T-helper 2 cell (primary cell): ENCODE measurements at regions not wholly inside any gene's neighbourhood (a gene's known extent, or its start where the extent isn't known, plus 50 kb on each side); places are given as distances from the start of the nearest gene placed in this dataset.
A peak's percentile ranks its signal among the peaks of the same experiment; 100 is the strongest.
"Not testable (repeated sequence)": the region's sequence is repeated elsewhere in the genome, so short reads cannot be mapped to it uniquely, and the experiment has no call there.

ENCODE experiments used
- DNase-seq, 5 experiments: peaks; one replicate each; pipeline versions ENCODE4 v3.0.0 to v3.0.0-alpha.2; 2012 to 2022

DNA sequence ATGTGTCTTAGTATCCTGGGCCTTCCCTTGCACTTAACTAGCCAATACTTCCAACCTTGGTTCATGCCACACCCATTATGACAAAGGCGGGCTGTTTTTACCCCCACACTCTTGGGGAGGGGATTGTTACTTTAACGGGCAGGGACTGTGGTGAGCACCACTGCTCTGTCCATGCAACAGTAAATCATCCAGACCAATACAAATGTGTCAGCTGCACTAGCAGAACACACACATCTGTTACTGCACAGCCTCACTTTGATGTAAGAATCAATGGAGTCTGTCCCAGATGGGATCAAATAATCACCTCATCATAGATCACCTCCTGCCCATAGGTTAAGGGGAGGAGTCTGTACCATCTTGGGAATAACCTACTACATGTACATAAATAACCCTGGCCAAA is 58.1 kb downstream of the NPAP1 start:
- no peak for DNase-seq

DNA sequence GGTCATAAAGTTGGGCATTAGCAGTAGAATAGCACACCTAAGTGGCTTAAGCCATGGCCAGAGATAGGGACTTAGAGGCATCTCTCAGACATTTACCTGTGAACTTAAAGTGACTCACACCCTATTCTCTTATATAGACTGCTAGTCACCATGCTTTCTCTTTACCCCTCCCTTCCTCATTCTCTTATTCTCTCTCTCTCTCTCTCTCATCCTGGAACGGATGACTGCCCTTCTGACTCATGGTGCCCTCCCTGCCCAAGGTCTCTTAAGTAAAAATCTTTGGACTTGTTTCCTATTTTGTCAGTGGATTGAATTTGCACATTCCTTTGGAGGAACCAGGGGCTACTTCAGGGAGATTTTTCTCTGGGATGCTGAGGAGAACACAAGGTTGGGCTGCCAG is 58.8 kb downstream of the NPAP1 start:
- no peak for DNase-seq

GRCh38 chr15:24745290-24745689 is 69.7 kb downstream of the NPAP1 start:
- no peak for DNase-seq

DNA sequence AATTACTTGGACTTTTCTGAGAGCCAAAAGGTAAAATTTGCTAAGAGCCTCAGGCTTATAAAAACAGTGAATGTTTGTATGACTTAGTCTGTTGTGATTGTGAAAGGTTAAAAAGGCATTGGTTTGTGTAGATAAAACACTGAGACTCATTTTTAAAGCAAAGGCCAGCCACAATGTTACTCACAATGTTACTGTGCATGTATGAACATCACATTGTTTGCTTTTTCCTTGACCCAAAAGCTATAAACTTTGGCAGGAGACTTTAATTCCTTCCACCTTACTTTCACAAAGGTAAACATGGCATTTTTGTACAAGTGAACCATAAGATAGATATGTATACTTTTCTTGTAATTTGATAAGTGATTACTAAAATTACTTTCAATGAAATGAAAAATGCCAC is 70.5 kb downstream of the NPAP1 start:
- DNase-seq, result no peak

GRCh38 chr15:24747376-24747775 is 71.8 kb downstream of the NPAP1 start:
- no peak for DNase-seq

DNA sequence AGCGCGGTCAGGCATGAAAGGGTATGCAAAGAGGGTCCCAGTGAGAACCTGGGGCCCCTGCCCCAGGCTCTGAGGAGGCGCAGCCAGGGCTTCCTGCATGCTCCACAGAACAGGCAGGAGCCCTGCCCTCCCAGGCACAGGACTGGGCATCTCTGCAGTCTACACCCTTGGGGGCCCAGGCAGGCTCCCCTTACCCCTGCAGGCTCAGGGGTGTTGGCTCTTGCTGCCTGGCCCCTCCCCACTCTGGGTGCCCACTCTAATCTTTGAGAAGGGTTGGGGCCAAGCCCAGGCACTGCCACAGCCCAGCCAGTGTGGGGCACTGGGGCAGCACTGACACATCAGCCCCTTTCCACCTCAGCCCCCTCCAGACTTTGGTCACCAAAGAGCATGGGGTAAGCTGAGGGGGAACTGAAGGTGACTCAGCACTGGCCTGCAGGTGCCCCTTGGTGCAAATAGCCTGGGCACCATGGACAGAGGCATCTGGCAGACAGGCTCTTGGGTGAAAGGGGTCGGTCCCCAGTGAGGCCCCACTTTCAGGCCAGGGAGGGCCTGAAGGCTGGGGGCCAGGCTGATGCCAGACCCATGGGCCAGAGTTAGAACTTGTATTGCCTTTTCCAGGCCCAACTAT is 73.4 kb downstream of the NPAP1 start:
- no peak for DNase-seq

DNA sequence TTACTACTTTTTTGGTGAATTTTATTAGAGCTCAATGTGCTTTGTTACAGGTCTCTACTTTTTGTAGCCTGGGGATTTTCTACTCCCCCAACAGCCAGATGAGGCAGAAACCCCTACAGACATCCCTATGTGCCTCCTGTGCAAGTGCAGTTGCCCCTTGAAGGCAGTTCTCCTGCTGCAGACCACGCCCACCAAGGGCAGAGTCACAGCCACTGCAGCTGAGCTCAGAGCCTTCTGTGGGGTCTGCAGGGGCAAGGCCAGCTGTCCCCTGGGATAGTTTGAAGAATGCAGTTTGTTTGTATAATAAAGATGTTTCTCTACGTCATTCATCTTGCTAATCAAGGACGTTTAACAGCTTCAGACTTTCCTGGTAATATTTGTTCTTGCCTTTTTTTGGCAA is 76.8 kb downstream of the NPAP1 start:
- DNase-seq, result no peak

DNA sequence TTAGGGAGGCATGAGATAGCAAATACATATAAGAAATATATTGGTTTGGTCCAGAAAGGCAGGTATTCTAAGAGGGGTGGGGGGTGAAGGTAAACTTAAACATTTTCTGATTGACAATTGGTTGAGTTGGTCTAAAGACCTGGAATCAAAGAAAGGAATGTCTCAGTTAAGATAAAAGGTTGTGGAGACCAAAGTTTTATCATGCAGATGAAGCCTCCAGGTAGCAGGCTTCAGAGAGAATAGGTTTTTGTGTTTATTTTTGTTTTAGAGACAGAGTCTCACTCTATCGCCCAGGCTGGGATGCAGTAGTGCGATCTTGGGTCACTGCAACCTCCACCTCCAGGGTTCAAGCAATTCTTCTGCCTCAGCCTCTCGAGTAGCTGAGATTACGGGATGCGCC is 80.5 kb downstream of the NPAP1 start:
- no peak for DNase-seq

GRCh38 chr15:24760066-24760465 is 84.5 kb downstream of the NPAP1 start:
- DNase-seq, result no peak

DNA sequence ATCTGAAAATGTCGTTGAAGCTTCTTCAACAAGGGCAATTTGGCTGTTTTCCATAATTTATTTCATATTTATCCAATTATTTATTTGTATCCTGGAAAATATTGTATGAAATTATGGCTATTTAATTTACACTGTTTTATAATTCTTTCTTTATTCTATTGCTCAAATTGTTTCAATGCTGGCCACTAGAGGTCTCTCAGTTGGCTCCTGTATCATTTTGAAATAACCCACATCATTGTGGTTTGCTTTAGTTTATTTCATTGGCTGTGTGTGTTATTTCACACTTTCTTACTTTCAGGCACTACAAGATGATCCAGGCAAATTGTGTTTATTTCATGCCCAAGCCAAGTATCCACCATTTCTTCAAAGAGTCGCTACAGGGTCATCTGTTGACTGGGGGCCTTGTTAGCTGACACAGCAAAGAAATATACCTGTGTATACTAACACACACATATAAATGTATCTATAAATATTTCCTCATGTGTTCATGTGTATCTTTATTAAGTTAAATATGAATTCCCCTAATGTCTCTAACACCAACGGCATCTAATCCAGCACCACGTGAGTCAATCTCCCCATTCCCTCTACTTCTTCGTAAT is 86.2 kb downstream of the NPAP1 start:
- DNase-seq, result no peak

GRCh38 chr15:24763891-24764290 is 88.3 kb downstream of the NPAP1 start:
- DNase-seq, result no peak

DNA sequence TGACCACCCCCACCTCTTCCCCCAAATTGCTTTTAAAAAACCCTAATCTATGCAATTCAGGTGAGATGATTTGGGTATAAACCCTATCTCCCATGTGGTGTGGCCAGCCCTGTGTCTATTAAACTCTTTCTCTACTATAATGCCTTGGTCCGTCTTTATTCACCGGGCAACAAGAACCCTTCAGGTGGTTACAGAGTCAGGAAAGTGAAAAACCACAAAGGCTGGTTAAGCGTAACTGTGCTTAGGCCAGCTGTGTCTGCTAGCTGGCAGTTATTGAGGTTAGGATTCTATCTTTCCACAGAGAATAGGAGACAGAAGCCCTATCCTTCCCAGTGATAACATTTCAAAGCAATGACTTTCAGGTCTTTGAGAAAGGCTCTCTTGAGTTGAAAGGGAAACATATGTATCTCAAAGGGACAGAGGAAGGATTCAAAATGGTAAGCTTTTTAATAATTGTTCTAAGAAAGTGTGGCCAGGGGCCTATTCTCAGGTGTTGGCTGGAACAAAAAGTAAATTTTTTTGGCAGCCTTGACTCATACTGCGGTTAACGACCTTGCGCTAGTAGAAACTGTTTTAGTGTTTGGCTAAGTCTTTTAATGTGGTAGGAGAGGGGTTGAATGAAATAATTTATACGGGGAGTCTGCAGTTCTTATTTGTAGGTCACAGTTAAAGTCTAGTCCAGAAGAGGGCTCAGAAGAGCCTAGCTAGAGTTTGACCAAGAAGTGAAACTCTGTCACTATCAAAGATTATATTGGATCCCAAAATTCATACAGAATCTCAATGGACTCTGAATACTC is 89.0 kb downstream of the NPAP1 start:
- DNase-seq, result no peak

DNA sequence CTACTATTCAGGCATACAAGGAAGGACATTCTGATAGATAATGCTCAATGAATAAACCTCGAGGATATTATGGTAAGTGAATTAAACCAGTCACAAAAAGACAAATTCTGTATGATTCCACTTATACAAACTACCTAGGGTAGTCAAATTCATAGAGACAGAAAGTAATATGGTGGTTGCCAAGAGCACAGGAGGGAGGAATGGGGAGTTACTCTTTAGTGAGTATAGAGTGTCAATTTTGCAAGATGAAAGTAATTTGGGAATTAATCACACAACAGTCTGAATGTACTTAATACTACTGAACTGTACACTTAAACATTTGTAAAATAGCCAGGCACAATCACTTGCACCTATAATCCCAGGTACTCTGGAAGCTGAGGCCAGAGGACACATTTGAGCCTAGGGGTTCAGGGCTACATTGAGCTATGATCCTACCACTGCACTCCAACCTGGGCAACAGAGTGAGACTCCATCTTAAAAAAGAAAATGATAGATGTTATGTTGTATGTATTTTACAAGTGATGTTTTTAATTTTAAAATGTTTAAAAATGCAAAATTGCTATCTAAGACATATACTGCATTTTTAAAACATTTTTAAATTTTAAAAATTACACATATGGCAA is 91.0 kb downstream of the NPAP1 start:
- no peak for DNase-seq

DNA sequence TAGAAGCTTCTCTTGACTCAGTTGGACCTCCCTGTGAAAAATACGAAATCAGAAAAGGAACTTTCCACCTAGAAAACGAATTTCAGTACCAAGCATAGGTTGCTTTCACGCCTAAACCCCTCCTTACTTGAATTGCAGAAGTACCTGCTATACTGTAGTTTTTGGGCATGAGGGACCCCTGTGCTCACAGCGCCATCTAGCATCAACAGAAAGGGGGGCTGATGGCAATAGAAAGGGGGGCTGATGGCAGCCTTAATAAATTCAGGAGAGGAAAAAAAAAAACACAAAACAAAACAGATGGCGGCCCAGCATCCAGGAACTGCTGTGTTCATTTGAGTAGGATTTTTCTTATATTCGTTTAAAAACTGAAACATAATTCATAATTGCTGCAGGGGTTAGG is 96.7 kb downstream of the NPAP1 start:
- no peak for DNase-seq

DNA sequence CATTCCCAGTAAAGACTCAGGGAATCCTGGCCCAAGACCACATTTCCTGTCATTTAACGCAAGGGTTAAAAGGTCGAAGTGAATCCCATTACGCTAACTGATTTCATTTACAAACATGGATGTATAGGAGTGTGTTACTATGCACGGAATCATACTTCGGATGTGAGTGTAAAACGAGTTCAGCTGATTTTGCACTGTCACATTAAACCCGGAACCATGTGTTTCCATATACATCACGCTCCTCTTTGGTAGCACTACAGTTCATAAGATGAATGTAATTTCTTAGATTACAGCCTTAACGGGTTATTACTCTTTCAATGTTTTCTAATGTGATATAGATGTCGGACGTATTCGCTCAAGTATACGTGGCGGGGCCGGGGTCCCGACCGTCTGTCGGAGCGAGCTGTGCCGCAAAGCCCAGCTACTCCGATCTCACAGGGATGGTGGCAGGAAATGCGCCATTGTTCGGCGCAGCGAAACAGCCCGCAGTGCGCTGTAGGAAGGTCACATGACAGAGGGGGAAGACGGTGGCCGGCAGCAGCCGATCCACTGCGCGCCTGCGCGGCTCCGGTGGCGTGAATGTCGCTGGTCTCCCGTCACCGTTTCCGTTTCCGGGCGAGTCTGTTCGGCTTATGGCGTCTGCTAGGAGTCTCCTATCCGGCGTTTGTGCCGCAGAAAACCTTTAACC is 97.3 kb downstream of the NPAP1 start:
- peak in 4 of 5 experiments; percentile 34 to 87 (median 53) for DNase-seq

- DNase-seq, result no peak
These were observed 101.7 kb downstream of the NPAP1 start for GRCh38 chr15:24777307-24777706.

GRCh38 chr15:24784506-24784905 is 108.9 kb downstream of the NPAP1 start:
- DNase-seq, result no peak

GRCh38 chr15:24786347-24786746 is 110.8 kb downstream of the NPAP1 start:
- DNase-seq, result no peak

GRCh38 chr15:24802624-24803023 is 127.0 kb downstream of the NPAP1 start:
- not testable (repeated sequence) for DNase-seq

- DNase-seq, result no peak
These were observed 135.1 kb upstream of the SNRPN start for GRCh38 chr15:24819680-24820079.

DNA sequence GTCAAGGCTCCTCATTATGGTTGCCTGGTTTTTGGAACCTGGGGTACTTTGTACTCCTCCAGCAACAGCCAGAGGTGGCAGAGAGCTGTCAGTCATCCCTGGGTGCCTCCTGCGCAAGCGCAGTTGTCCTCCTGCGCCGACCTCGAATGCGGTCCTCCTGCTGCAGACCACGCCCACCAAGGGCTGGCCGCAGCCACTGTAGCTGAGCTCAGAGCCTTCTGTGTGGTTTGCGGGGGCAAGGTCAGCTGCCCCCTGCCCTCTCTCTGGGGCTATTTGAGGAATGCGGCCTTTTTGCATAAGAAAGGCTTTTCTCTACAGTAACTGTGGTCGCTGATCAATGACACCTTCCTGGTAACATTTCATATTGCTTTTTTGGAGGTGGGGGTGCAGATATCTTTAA is 131.3 kb upstream of the SNRPN start:
- DNase-seq, result no peak

DNA sequence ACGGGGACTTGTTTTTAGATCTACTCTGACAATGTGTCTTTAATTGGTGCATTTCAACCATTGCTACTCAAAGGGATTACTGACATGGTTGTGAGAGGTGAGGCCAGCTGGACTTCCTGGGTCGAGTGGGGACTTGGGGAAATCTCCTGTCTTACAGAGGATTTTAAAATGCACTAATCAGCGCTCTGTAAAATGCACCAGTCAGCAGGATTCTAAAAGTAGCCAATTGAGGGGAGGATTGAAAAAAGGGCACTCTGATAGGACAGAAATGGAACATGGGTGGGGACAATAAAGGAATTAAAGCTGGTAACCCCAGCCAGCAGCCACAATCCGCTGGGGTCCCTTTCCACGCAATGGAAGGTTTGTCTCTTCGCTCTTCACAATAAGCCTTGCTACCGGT is 122.5 kb upstream of the SNRPN start:
- DNase-seq, result no peak

DNA sequence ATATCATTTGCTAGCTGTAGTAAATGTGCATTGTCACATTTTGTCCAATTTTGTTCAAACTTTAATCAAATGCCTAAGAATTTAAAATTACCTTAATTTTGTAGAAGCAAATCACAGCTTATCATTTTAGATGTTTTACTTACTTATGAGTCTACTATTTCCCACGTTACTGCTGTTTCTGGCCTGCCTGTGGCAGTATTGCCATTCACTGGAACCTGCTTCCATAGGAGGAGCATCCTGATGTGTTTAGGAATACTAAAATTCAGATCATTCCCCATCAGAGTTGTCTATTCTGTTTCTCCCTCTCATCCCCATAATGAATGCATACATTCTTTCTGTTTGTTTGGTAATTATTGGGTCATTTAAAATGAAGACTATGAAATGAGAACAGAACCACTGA is 119.5 kb upstream of the SNRPN start:
- DNase-seq, result no peak
